Ovary (tissue), 7 donors: ENCODE measurements at regions not wholly inside any gene's neighbourhood (a gene's known extent, or its start where the extent isn't known, plus 50 kb on each side); places are given as distances from the start of the nearest gene placed in this dataset.

Experiments used
- DNase-seq, 5 donors: peaks; one replicate each; pipeline ENCODE4 v3.0.0-alpha.2; 2019 to 2020
- H3K27ac ChIP-seq, 2 donors: fragments of 200-600 bp; one replicate each; pipeline versions ENCODE4 v1.5.1 to v1.8.0; 2019 to 2022
- H3K27me3 ChIP-seq: fragments of 200-600 bp; one replicate; pipeline ENCODE4 v1.8.0; 2022
- H3K36me3 ChIP-seq: fragments of 200-600 bp; sonication (generic); one replicate; pipeline ENCODE4 v1.5.1; 2019
- H3K4me1 ChIP-seq: one replicate; pipeline ENCODE4 v1.8.1; 2013; ENCODE audit warnings: mild to moderate bottlenecking, moderate library complexity; ENCODE audit not compliant: insufficient read depth
- H3K4me3 ChIP-seq: fragments of 200-600 bp; sonication (generic); one replicate; pipeline ENCODE4 v1.5.1; 2017
- H3K9me3 ChIP-seq, 2 donors: fragments of 200-600 bp in 1 of 2; sonication (generic) in 1 of 2; one replicate each; pipeline versions ENCODE4 v1.5.1 to v1.8.1; 2013 to 2019; ENCODE audit warnings: mild to moderate bottlenecking in 1 of 2, moderate library complexity in 1 of 2
- CTCF ChIP-seq, 3 donors: fragments of 450-650 bp in 2 of 3; fragments of 200-600 bp in 1 of 3; IDR thresholded peaks; one replicate each; pipeline versions ENCODE4 v1.5.1 to v1.8.0; 2016 to 2022; ENCODE audit warnings: antibody characterized with exemption in 3 of 3, mild to moderate bottlenecking in 1 of 3
- EP300 ChIP-seq: sonication (generic); formaldehyde crosslinking; IDR thresholded peaks from one replicate; pipeline ENCODE4 v1.6.1; 2017; ENCODE audit warnings: antibody characterized with exemption
- POLR2A ChIP-seq: fragments of 450-650 bp; IDR thresholded peaks from one replicate; pipeline ENCODE4 v1.6.1; 2017; ENCODE audit warnings: antibody characterized with exemption, mild to moderate bottlenecking, moderate library complexity
- WGBS, 3 donors: extraction: QIAGEN DNeasy Blood & Tissue Kit in 1 of 3; methylation state at CpG; one replicate each; pipeline versions ENCODE4 v1.1.5 to v1.1.7; 2013 to 2017; 5-methylcytosine and 5-hydroxymethylcytosine counted together
- intact Hi-C, 4 donors: fragments of 100-400 bp; cut with DNase I; formaldehyde crosslinking; loops; one replicate each; pipeline versions ENCODE4 v1.11.0 to v1.15.1; 2022 to 2023
- donor health status: DM: no; HTN: no; CAD: no; lungs with moderate emphysema.
- donor health status: DM: no; HTN: no; CAD: no.
- donor health status: Bipolar disorder and iron deficiency.
- donor health status: DM: no; HTN: no; CAD: no.
- donor health status: DM: yes; HTN: yes; CAD: no.

- TF ChIP-seq EP300, result no peak
- TF ChIP-seq CTCF (IDR thresholded peaks at IDR 0.05), result peak; percentile 21 to 52 (median 24)
- TF ChIP-seq POLR2A, result no peak
- 36 to 42% (median 39%) methylated on average over 10 of the region's 10 CpGs for WGBS, 3 donors
- peak; percentile 16 to 59 (median 44) for DNase-seq
- Histone ChIP-seq H3K4me3 (no peak overlapping the region), H3K27ac (no peak overlapping the region), H3K27me3 (no peaks in the 10 kb centered on the region), H3K9me3 (no peaks in the 10 kb centered on the region), H3K4me1 (no peaks in the 10 kb centered on the region), H3K36me3 (no peaks in the 10 kb centered on the region)
- intact Hi-C loops, result no loop called here
Observed at GRCh38 chr16:73956587-73957494, 339.8 kb upstream of the PSMD7 start.

- H3K27me3 ChIP-seq, result no peaks in the 10 kb centered on the region
Observed at GRCh38 chr16:73955702-73956101, 340.9 kb upstream of the PSMD7 start.

GRCh38 chr16:73955255-73955654 is 341.4 kb upstream of the PSMD7 start:
- intact Hi-C loops, result no loop called here
- H3K27me3 ChIP-seq, result no peaks in the 10 kb centered on the region
- H3K9me3 ChIP-seq, result no peaks in the 10 kb centered on the region
- H3K4me1 ChIP-seq, result peaks cover 4% of the 10 kb centered on the region
- TF ChIP-seq POLR2A, result no peak
- no peak for TF ChIP-seq EP300
- no peak for TF ChIP-seq CTCF (IDR thresholded peaks at IDR 0.05)
- no peak for DNase-seq
- WGBS, 3 donors, result 68 to 86% (median 74%) methylated on average over 1 of the region's 1 CpG
- H3K4me3 ChIP-seq, result no peak overlapping the region
- no peak overlapping the region for H3K27ac ChIP-seq
- H3K36me3 ChIP-seq, result no peaks in the 10 kb centered on the region

More at GRCh38 chr16:73955702-73956101, 340.9 kb upstream of the PSMD7 start:
- Histone ChIP-seq H3K4me3 (no peak overlapping the region), H3K27ac (no peak overlapping the region), H3K9me3 (no peaks in the 10 kb centered on the region), H3K36me3 (no peaks in the 10 kb centered on the region), H3K4me1 (peaks cover 4% of the 10 kb centered on the region)
- TF ChIP-seq POLR2A (no peak), CTCF (IDR thresholded peaks at IDR 0.05) (no peak), EP300 (no peak)
- no peak for DNase-seq
- intact Hi-C loops, result no loop called here
- 68 to 77% (median 69%) methylated on average over 11 of the region's 11 CpGs for WGBS, 3 donors

- TF ChIP-seq POLR2A (no peak), CTCF (IDR thresholded peaks at IDR 0.05) (no peak), EP300 (no peak)
- no peaks in the 10 kb centered on the region for H3K27me3 ChIP-seq
- H3K9me3 ChIP-seq, result no peaks in the 10 kb centered on the region
- intact Hi-C loops, result no loop called here
- peaks cover 5% of the 10 kb centered on the region for H3K4me1 ChIP-seq
- no peak overlapping the region for H3K27ac ChIP-seq
- H3K4me3 ChIP-seq, result no peak overlapping the region
- no peaks in the 10 kb centered on the region for H3K36me3 ChIP-seq
- 3 to 18% (median 6%) methylated on average over 3 of the region's 3 CpGs for WGBS, 3 donors
- DNase-seq, result peak in 1 of 5 donors; percentile 19
Observed at GRCh38 chr16:73951481-73951880, 345.1 kb upstream of the PSMD7 start.
